ENCODE measurements at regions not wholly inside any gene's neighbourhood (a gene's known extent, or its start where the extent isn't known, plus 50 kb on each side); places are given as distances from the start of the nearest gene placed in this dataset.

GRCh38 chr3:104835376-104835775 lies 531.3 kb upstream of the ALCAM start:
- no peak overlapping the region for H3K27ac ChIP-seq (ENCODE audit: low read depth in 2 of 2, low read length in 2 of 2)
- H3K27me3 ChIP-seq (ENCODE audit: control insufficient read depth in 2 of 2, insufficient read depth in 2 of 2, low read length in 2 of 2), result no peaks in the 10 kb centered on the region
- H3K4me3 ChIP-seq (ENCODE audit: low read length in 2 of 2), result no peak overlapping the region
- H3K36me3 ChIP-seq (ENCODE audit: control insufficient read depth in 2 of 2, insufficient read depth in 2 of 2, low read length in 2 of 2), result no peaks in the 10 kb centered on the region
- no peaks in the 10 kb centered on the region for H3K4me1 ChIP-seq (ENCODE audit: control insufficient read depth in 2 of 2, insufficient read depth in 2 of 2, low read length in 2 of 2)
- no peaks in the 10 kb centered on the region for H3K9me3 ChIP-seq (ENCODE audit: control insufficient read depth in 2 of 2, low read length in 2 of 2)
- H3K9ac ChIP-seq (ENCODE audit: low read depth in 1 of 2, low read length in 2 of 2), result no peak overlapping the region

DNA sequence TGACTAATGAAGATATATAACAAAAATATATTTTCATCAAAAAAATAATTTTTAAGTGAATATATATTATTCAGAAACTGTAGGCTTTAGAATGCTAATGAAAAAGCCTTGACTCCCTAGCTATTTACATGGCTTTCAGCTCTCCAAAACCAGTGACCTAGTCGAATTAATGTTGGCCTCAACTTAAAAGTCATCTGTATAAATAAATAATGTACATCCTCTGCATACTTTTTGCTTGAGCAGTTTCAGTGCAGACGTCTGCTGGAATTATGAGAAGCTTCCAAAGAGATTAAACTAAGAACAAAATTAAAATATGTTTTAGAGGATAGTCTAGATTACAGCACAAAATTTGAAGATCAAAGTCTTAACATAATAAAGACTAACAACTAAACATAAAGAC lies 520.4 kb upstream of the ALCAM start:
- H3K27ac ChIP-seq (ENCODE audit: low read depth in 2 of 2, low read length in 2 of 2), result no peak overlapping the region
- H3K27me3 ChIP-seq (ENCODE audit: control insufficient read depth in 2 of 2, insufficient read depth in 2 of 2, low read length in 2 of 2), result no peaks in the 10 kb centered on the region
- no peaks in the 10 kb centered on the region for H3K36me3 ChIP-seq (ENCODE audit: control insufficient read depth in 2 of 2, insufficient read depth in 2 of 2, low read length in 2 of 2)
- H3K9ac ChIP-seq (ENCODE audit: low read depth in 1 of 2, low read length in 2 of 2), result no peak overlapping the region
- H3K4me1 ChIP-seq (ENCODE audit: control insufficient read depth in 2 of 2, insufficient read depth in 2 of 2, low read length in 2 of 2), result no peaks in the 10 kb centered on the region
- no peak overlapping the region for H3K4me3 ChIP-seq (ENCODE audit: low read length in 2 of 2)
- peaks cover 0 to 2% of the 10 kb centered on the region in 2 donors for H3K9me3 ChIP-seq (ENCODE audit: control insufficient read depth in 2 of 2, low read length in 2 of 2)

GRCh38 chr3:104849070-104849469 lies 517.6 kb upstream of the ALCAM start:
- H3K36me3 ChIP-seq (ENCODE audit: control insufficient read depth in 2 of 2, insufficient read depth in 2 of 2, low read length in 2 of 2), result no peaks in the 10 kb centered on the region
- H3K4me1 ChIP-seq (ENCODE audit: control insufficient read depth in 2 of 2, insufficient read depth in 2 of 2, low read length in 2 of 2), result no peaks in the 10 kb centered on the region
- no peaks in the 10 kb centered on the region for H3K27me3 ChIP-seq (ENCODE audit: control insufficient read depth in 2 of 2, insufficient read depth in 2 of 2, low read length in 2 of 2)
- H3K9me3 ChIP-seq (ENCODE audit: control insufficient read depth in 2 of 2, low read length in 2 of 2), result peaks cover 0 to 2% of the 10 kb centered on the region in 2 donors
- no peak overlapping the region for H3K9ac ChIP-seq (ENCODE audit: low read depth in 1 of 2, low read length in 2 of 2)
- no peak overlapping the region for H3K4me3 ChIP-seq (ENCODE audit: low read length in 2 of 2)
- no peak overlapping the region for H3K27ac ChIP-seq (ENCODE audit: low read depth in 2 of 2, low read length in 2 of 2)

DNA sequence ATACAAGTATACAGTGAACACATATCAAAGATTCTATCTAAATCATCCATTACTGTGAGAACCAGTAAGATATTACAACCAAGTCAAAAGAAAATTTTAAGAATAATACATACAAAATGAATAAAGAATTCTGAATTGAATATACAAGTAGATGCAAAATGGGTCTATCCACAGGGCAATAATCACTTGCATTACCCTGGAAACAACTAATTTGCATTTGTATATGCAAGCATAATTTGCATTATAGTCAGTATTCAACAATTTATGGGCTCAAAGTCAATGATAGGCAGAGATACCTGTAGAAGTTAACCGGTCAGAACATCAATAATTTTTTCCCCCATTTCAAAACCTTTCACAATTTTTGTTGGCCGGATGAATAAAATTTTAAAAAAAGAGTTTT lies 512.2 kb upstream of the ALCAM start:
- H3K4me1 ChIP-seq (ENCODE audit: control insufficient read depth in 2 of 2, insufficient read depth in 2 of 2, low read length in 2 of 2), result no peaks in the 10 kb centered on the region
- no peak overlapping the region for H3K27ac ChIP-seq (ENCODE audit: low read depth in 2 of 2, low read length in 2 of 2)
- peaks cover 0 to 2% of the 10 kb centered on the region in 2 donors for H3K9me3 ChIP-seq (ENCODE audit: control insufficient read depth in 2 of 2, low read length in 2 of 2)
- no peak overlapping the region for H3K4me3 ChIP-seq (ENCODE audit: low read length in 2 of 2)
- no peak overlapping the region for H3K9ac ChIP-seq (ENCODE audit: low read depth in 1 of 2, low read length in 2 of 2)
- no peaks in the 10 kb centered on the region for H3K27me3 ChIP-seq (ENCODE audit: control insufficient read depth in 2 of 2, insufficient read depth in 2 of 2, low read length in 2 of 2)
- no peaks in the 10 kb centered on the region for H3K36me3 ChIP-seq (ENCODE audit: control insufficient read depth in 2 of 2, insufficient read depth in 2 of 2, low read length in 2 of 2)

DNA sequence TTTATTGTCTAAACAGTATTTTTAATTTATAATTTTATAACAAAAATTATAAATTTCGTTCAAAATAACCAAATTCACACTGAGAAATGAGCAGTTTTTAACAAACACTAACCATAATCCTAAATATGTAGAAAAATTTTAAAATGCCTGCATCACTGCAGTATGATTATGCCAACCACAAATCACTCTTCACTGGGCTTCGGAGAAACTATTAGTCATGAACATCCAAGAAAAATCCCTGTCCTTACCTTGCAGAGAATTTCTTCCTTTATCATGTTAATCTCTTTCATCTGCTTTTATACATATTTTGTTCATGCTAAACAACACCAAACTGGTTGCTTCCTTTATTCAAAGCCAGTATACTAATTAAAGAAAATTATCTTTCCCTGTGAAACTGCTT lies 511.0 kb upstream of the ALCAM start:
- Histone ChIP-seq H3K36me3 (ENCODE audit: control insufficient read depth in 2 of 2, insufficient read depth in 2 of 2, low read length in 2 of 2) (no peaks in the 10 kb centered on the region), H3K27me3 (ENCODE audit: control insufficient read depth in 2 of 2, insufficient read depth in 2 of 2, low read length in 2 of 2) (no peaks in the 10 kb centered on the region), H3K9ac (ENCODE audit: low read depth in 1 of 2, low read length in 2 of 2) (no peak overlapping the region), H3K4me1 (ENCODE audit: control insufficient read depth in 2 of 2, insufficient read depth in 2 of 2, low read length in 2 of 2) (no peaks in the 10 kb centered on the region), H3K4me3 (ENCODE audit: low read length in 2 of 2) (no peak overlapping the region), H3K9me3 (ENCODE audit: control insufficient read depth in 2 of 2, low read length in 2 of 2) (peaks cover 0 to 2% of the 10 kb centered on the region in 2 donors), H3K27ac (ENCODE audit: low read depth in 2 of 2, low read length in 2 of 2) (no peak overlapping the region)

DNA sequence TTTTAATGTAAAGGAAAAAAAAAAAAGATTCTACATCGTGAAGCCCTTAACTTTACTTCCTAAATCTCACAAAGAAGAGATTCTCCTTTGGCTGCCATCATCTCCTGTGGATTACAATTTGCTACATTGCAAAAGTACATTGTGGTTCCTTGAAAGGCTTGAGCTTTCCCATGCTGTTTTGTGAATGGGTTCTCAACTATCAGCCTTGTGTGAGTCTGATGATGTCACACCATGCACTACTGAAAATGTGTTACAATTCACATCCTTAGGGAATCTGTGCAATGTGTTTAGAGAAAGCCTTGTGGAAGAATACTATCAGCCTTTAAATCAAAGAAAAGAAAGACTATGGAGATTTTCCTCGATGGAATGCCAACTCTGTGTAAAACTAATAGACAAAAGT lies 510.0 kb upstream of the ALCAM start:
- no peaks in the 10 kb centered on the region for H3K36me3 ChIP-seq (ENCODE audit: control insufficient read depth in 2 of 2, insufficient read depth in 2 of 2, low read length in 2 of 2)
- no peak overlapping the region for H3K9ac ChIP-seq (ENCODE audit: low read depth in 1 of 2, low read length in 2 of 2)
- H3K9me3 ChIP-seq (ENCODE audit: control insufficient read depth in 2 of 2, low read length in 2 of 2), result no peaks in the 10 kb centered on the region
- H3K27ac ChIP-seq (ENCODE audit: low read depth in 2 of 2, low read length in 2 of 2), result no peak overlapping the region
- no peaks in the 10 kb centered on the region for H3K4me1 ChIP-seq (ENCODE audit: control insufficient read depth in 2 of 2, insufficient read depth in 2 of 2, low read length in 2 of 2)
- H3K27me3 ChIP-seq (ENCODE audit: control insufficient read depth in 2 of 2, insufficient read depth in 2 of 2, low read length in 2 of 2), result no peaks in the 10 kb centered on the region
- no peak overlapping the region for H3K4me3 ChIP-seq (ENCODE audit: low read length in 2 of 2)

DNA sequence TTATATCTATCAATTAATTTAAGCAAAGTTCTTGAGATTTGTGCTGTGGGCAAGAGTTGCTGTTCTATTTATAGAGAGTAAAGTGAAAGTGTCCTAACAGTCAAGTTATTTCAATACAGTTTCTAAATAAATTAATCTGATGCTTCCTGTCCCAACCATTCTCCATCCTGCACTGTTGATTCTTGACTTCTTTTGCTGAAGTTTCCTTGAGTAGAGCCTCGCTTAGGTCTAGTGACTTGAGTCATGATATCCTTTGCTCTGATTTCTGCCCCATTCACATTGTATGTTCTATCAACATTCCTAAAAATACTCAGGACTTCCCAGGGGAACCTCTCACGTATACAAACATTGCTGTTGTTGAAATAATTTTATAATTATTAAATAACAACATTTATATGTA lies 498.4 kb upstream of the ALCAM start:
- H3K4me3 ChIP-seq (ENCODE audit: low read length in 2 of 2), result no peak overlapping the region
- no peaks in the 10 kb centered on the region for H3K27me3 ChIP-seq (ENCODE audit: control insufficient read depth in 2 of 2, insufficient read depth in 2 of 2, low read length in 2 of 2)
- H3K27ac ChIP-seq (ENCODE audit: low read depth in 2 of 2, low read length in 2 of 2), result no peak overlapping the region
- H3K4me1 ChIP-seq (ENCODE audit: control insufficient read depth in 2 of 2, insufficient read depth in 2 of 2, low read length in 2 of 2), result no peaks in the 10 kb centered on the region
- no peaks in the 10 kb centered on the region for H3K9me3 ChIP-seq (ENCODE audit: control insufficient read depth in 2 of 2, low read length in 2 of 2)
- no peak overlapping the region for H3K9ac ChIP-seq (ENCODE audit: low read depth in 1 of 2, low read length in 2 of 2)
- H3K36me3 ChIP-seq (ENCODE audit: control insufficient read depth in 2 of 2, insufficient read depth in 2 of 2, low read length in 2 of 2), result no peaks in the 10 kb centered on the region

GRCh38 chr3:104870276-104870675 lies 496.4 kb upstream of the ALCAM start:
- Histone ChIP-seq H3K36me3 (ENCODE audit: control insufficient read depth in 2 of 2, insufficient read depth in 2 of 2, low read length in 2 of 2) (no peaks in the 10 kb centered on the region), H3K9ac (ENCODE audit: low read depth in 1 of 2, low read length in 2 of 2) (no peak overlapping the region), H3K27me3 (ENCODE audit: control insufficient read depth in 2 of 2, insufficient read depth in 2 of 2, low read length in 2 of 2) (no peaks in the 10 kb centered on the region), H3K9me3 (ENCODE audit: control insufficient read depth in 2 of 2, low read length in 2 of 2) (no peaks in the 10 kb centered on the region), H3K4me3 (ENCODE audit: low read length in 2 of 2) (no peak overlapping the region), H3K27ac (ENCODE audit: low read depth in 2 of 2, low read length in 2 of 2) (no peak overlapping the region), H3K4me1 (ENCODE audit: control insufficient read depth in 2 of 2, insufficient read depth in 2 of 2, low read length in 2 of 2) (no peaks in the 10 kb centered on the region)

GRCh38 chr3:104873331-104873730 lies 493.4 kb upstream of the ALCAM start:
- H3K36me3 ChIP-seq (ENCODE audit: control insufficient read depth in 2 of 2, insufficient read depth in 2 of 2, low read length in 2 of 2), result no peaks in the 10 kb centered on the region
- H3K27me3 ChIP-seq (ENCODE audit: control insufficient read depth in 2 of 2, insufficient read depth in 2 of 2, low read length in 2 of 2), result no peaks in the 10 kb centered on the region
- no peak overlapping the region for H3K9ac ChIP-seq (ENCODE audit: low read depth in 1 of 2, low read length in 2 of 2)
- no peak overlapping the region for H3K27ac ChIP-seq (ENCODE audit: low read depth in 2 of 2, low read length in 2 of 2)
- H3K4me1 ChIP-seq (ENCODE audit: control insufficient read depth in 2 of 2, insufficient read depth in 2 of 2, low read length in 2 of 2), result no peaks in the 10 kb centered on the region
- no peaks in the 10 kb centered on the region for H3K9me3 ChIP-seq (ENCODE audit: control insufficient read depth in 2 of 2, low read length in 2 of 2)
- H3K4me3 ChIP-seq (ENCODE audit: low read length in 2 of 2), result no peak overlapping the region

DNA sequence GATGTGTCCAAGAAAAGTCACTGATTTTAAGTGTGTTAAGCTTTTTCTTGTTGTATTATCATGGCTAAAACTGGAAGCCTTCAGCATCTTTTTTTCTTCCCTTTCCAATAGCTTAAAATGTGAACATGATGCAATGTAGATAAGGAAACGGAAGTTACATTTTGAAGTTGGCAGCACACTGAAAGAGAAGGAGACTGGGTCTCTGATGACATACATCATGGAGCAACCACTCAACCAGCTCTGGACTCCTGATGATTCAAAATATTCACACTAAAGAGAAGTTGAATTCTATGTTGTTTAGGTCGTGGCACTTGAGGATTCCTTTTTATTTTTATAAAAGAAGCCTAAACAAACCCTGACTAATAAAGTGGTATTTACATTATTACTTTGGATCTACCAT lies 488.3 kb upstream of the ALCAM start:
- no peak overlapping the region for H3K4me3 ChIP-seq (ENCODE audit: low read length in 2 of 2)
- H3K4me1 ChIP-seq (ENCODE audit: control insufficient read depth in 2 of 2, insufficient read depth in 2 of 2, low read length in 2 of 2), result no peaks in the 10 kb centered on the region
- H3K36me3 ChIP-seq (ENCODE audit: control insufficient read depth in 2 of 2, insufficient read depth in 2 of 2, low read length in 2 of 2), result no peaks in the 10 kb centered on the region
- H3K9me3 ChIP-seq (ENCODE audit: control insufficient read depth in 2 of 2, low read length in 2 of 2), result no peaks in the 10 kb centered on the region
- H3K9ac ChIP-seq (ENCODE audit: low read depth in 1 of 2, low read length in 2 of 2), result no peak overlapping the region
- H3K27me3 ChIP-seq (ENCODE audit: control insufficient read depth in 2 of 2, insufficient read depth in 2 of 2, low read length in 2 of 2), result no peaks in the 10 kb centered on the region
- H3K27ac ChIP-seq (ENCODE audit: low read depth in 2 of 2, low read length in 2 of 2), result no peak overlapping the region

- no peaks in the 10 kb centered on the region for H3K4me1 ChIP-seq (ENCODE audit: control insufficient read depth in 2 of 2, insufficient read depth in 2 of 2, low read length in 2 of 2)
- H3K4me3 ChIP-seq (ENCODE audit: low read length in 2 of 2), result no peak overlapping the region
These were observed 486.8 kb upstream of the ALCAM start for GRCh38 chr3:104879919-104880318.

More at GRCh38 chr3:104879919-104880318, 486.8 kb upstream of the ALCAM start:
- Histone ChIP-seq H3K36me3 (ENCODE audit: control insufficient read depth in 2 of 2, insufficient read depth in 2 of 2, low read length in 2 of 2) (no peaks in the 10 kb centered on the region), H3K27me3 (ENCODE audit: control insufficient read depth in 2 of 2, insufficient read depth in 2 of 2, low read length in 2 of 2) (no peaks in the 10 kb centered on the region), H3K27ac (ENCODE audit: low read depth in 2 of 2, low read length in 2 of 2) (no peak overlapping the region), H3K9ac (ENCODE audit: low read depth in 1 of 2, low read length in 2 of 2) (no peak overlapping the region), H3K9me3 (ENCODE audit: control insufficient read depth in 2 of 2, low read length in 2 of 2) (no peaks in the 10 kb centered on the region)
